ENCODE measurements at regions not wholly inside any gene's neighbourhood (a gene's known extent, or its start where the extent isn't known, plus 50 kb on each side); places are given as distances from the start of the nearest gene placed in this dataset.

DNA sequence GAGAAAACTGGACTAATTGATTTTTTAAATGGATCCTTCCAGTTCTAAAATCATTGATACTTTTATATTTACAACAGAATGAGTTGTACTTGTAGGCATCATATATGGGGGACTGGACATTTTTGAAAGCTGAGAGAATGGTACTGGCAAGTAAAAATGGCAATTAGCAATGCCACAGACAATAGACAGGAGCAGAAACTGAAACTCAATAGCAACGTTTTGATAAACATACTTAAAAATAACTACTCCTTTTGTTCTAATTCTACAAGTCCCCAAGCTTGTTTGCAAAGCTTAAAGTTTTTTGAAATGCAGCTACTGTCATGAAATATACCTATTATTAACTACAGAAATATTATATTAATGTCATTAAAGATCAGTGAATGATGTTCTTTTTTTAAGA, 52.8 kb upstream of the FBXL7 start:
- DNase-seq (ENCODE audit: low read depth, low spot score) (no peak), FAIRE-seq (no peak)
- no peak for TF ChIP-seq POLR2A (IDR thresholded peaks at IDR 0.05; ENCODE audit: low read depth, low read length)
- TF ChIP-seq, protein P1, sequence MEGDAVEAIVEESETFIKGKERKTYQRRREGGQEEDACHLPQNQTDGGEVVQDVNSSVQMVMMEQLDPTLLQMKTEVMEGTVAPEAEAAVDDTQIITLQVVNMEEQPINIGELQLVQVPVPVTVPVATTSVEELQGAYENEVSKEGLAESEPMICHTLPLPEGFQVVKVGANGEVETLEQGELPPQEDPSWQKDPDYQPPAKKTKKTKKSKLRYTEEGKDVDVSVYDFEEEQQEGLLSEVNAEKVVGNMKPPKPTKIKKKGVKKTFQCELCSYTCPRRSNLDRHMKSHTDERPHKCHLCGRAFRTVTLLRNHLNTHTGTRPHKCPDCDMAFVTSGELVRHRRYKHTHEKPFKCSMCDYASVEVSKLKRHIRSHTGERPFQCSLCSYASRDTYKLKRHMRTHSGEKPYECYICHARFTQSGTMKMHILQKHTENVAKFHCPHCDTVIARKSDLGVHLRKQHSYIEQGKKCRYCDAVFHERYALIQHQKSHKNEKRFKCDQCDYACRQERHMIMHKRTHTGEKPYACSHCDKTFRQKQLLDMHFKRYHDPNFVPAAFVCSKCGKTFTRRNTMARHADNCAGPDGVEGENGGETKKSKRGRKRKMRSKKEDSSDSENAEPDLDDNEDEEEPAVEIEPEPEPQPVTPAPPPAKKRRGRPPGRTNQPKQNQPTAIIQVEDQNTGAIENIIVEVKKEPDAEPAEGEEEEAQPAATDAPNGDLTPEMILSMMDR (IDR thresholded peaks at IDR 0.05; ENCODE audit: extremely low read depth in 1 of 2, insufficient read depth in 1 of 2, low read depth in 1 of 2, low read length in 2 of 2) = no peak
- no peak for TF ChIP-seq MYC (IDR thresholded peaks at IDR 0.05; ENCODE audit: low read depth, low read length)
- no peak for TF ChIP-seq POLR2AphosphoS5 (IDR thresholded peaks at IDR 0.05; ENCODE audit: insufficient read depth, low read depth, low read length)
- no peak for TF ChIP-seq JUN (IDR thresholded peaks at IDR 0.05; ENCODE audit: borderline replicate concordance, insufficient read depth, insufficient read length, low read depth)
- TF ChIP-seq FOS (IDR thresholded peaks at IDR 0.05; ENCODE audit: borderline replicate concordance, insufficient read depth, low read length) = no peak
- TF ChIP-seq EZH2 (IDR thresholded peaks at IDR 0.05; ENCODE audit: borderline replicate concordance, low read depth, low read length, severe bottlenecking) = no peak
- TF ChIP-seq GATA2 (IDR thresholded peaks at IDR 0.05; ENCODE audit: insufficient read depth, insufficient read length, low read depth, low read length) = no peak
- TF ChIP-seq, protein P2, sequence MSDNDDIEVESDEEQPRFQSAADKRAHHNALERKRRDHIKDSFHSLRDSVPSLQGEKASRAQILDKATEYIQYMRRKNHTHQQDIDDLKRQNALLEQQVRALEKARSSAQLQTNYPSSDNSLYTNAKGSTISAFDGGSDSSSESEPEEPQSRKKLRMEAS (IDR thresholded peaks at IDR 0.05; ENCODE audit: insufficient read depth, insufficient read length) = no peak
- no peaks in the 10 kb centered on the region for H4K20me1 ChIP-seq (replicated peaks; ENCODE audit: control insufficient read depth, extremely low read depth, insufficient read depth, low read length)
- H3K27ac ChIP-seq (ENCODE audit: insufficient read depth, low read depth, low read length) = no peak overlapping the region
- H3K27me3 ChIP-seq (ENCODE audit: control insufficient read depth in 2 of 2, insufficient read depth in 2 of 2, low read length in 2 of 2) = peaks cover 3 to 9% of the 10 kb centered on the region in 2 experiments
- H3K36me3 ChIP-seq (ENCODE audit: control insufficient read depth in 2 of 2, extremely low read depth in 1 of 2, insufficient read depth in 2 of 2, low read length in 2 of 2) = no peaks in the 10 kb centered on the region
- intact Hi-C loops (cut with micrococcal nuclease) = no loop called here
- H2AFZ ChIP-seq (ENCODE audit: low read depth, low read length) = no peak overlapping the region
- no peaks in the 10 kb centered on the region for H3K9me1 ChIP-seq (replicated peaks; ENCODE audit: control insufficient read depth, extremely low read depth, insufficient read depth, low read length)
- no TSS peak for BruUV-seq (replicated peaks)
- H3K9me3 ChIP-seq (replicated peaks; ENCODE audit: control insufficient read depth, insufficient read depth, low read length) = no peaks in the 10 kb centered on the region
- POLR2A ChIA-PET = no interaction called here
- no peak overlapping the region for H3K4me3 ChIP-seq (replicated peaks in 1 of 3; ENCODE audit: insufficient read depth in 1 of 3, low read depth in 1 of 3, low read length in 3 of 3)
- H3K4me1 ChIP-seq (ENCODE audit: control insufficient read depth, extremely low read depth, insufficient read depth, low read length) = no peaks in the 10 kb centered on the region
- CTCF ChIA-PET = no interaction called here
- no peaks in the 10 kb centered on the region for H3K79me2 ChIP-seq (ENCODE audit: control insufficient read depth, insufficient read depth, low read length)
- H3K9ac ChIP-seq (replicated peaks; ENCODE audit: extremely low read depth, insufficient read depth, low read length) = no peak overlapping the region
- no peak overlapping the region for H3K4me2 ChIP-seq (ENCODE audit: insufficient read depth, low read length)
- dilution Hi-C loops (cut with MboI; ENCODE audit: extremely low pct_ligation_motif_present, low sequenced_read_pairs) = no loop called here

All from endothelial cell of umbilical vein (primary cell).